Activated CD8-positive, alpha-beta memory T cell treated with anti-CD3 and anti-CD28 coated beads for 4 hours (primary cell): ENCODE measurements at regions not wholly inside any gene's neighbourhood (a gene's known extent, or its start where the extent isn't known, plus 50 kb on each side); places are given as distances from the start of the nearest gene placed in this dataset.
"Not testable (repeated sequence)": the region's sequence is repeated elsewhere in the genome, so short reads cannot be mapped to it uniquely, and the experiment has no call there.

Experiments used
- DNase-seq, 2 donors: peaks; one replicate each; pipeline ENCODE4 v3.0.0-alpha.2; 2020; ENCODE audit warnings: low read depth in 2 of 2

DNA sequence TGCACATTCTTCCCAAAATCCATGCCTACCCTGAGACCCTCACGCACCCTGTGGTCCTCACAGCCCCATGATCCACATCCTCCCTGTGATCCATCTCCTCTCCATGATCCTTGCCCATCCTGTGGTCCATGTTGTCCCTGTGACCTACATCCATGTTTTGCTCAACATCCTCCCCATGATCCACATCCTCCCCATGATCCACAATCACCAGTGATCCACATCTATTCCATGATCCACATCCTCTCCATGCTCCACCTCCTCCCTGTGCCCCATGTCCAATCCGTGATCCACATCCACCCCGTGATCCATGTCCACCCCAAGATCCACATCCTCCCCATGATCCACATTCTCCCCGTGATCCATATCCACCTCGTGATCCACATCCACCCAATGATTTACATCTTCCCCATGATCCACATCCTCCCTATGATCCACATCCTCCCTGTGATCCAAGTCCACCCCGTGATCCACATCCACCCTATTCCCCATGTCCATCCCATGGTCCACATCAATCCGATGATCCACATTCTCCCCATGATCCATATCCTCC, 281.2 kb downstream of the MYCN start:
- no peak for DNase-seq

- DNase-seq, result no peak
These were observed 279.1 kb downstream of the MYCN start for GRCh38 chr2:16219292-16219975.

- no peak for DNase-seq
These were observed 278.3 kb downstream of the MYCN start for GRCh38 chr2:16218625-16219024.

GRCh38 chr2:16218161-16218560, 277.8 kb downstream of the MYCN start:
- no peak for DNase-seq

GRCh38 chr2:16217741-16218140, 277.4 kb downstream of the MYCN start:
- not testable (repeated sequence) for DNase-seq

- DNase-seq, result no peak
These were observed 276.9 kb downstream of the MYCN start for GRCh38 chr2:16217291-16217690.

DNA sequence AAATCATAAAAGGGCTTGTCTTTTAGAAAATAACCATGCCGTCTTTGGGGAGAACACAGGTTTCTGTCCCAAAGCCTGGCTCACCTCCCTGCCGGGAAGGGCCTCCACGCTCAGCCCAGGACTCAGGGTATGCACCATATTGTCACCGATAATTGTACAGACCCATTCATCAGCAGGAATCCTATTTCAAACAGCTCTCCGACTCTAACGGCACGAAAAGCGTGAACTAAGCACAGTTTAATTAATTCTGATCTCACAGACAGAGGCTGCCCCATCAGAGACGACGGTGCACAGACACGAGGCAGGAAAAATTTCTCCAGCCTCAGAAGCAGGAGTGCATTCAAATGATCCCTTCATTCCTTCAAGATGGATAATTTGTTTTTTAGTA, 276.2 kb downstream of the MYCN start:
- no peak for DNase-seq

GRCh38 chr2:16215902-16216557, 275.7 kb downstream of the MYCN start:
- DNase-seq, result no peak

DNA sequence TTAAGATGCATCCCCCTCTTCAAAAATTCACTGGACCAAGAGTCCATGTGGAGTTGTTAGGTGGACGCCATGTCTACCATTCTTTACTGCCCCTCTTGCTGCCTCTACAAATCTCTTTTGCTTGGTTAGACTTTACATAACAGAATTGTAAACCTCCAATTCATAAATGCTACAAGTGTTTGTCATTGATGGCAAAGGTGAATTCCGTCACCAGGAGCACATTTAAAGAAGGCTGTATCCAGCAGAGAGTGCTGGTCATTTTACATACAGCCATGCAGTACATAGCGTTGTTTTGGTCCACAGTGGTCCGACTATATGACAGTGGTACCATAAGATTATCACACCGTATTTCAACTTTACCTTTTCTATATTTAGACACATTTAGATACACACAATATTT, 274.5 kb downstream of the MYCN start:
- no peak for DNase-seq

GRCh38 chr2:16214391-16214790, 274.0 kb downstream of the MYCN start:
- no peak for DNase-seq

DNA sequence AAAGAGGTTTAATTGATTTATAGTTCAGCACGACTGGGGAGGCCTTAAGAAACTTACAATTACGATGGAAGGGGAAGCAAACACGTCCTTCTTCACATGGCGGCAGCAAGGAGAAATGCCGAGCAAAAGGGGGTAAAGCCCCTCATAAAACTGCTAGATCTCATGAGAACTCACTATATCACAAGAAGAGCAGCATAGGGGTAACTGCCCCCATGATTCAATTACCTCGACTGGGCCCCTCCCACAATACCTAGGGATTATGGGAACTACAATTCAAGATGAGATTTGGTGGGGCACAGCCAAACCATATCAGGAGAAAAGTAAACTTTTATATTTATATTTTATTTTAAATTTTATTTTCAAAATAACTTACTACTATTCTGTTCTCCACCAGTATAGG, 272.0 kb downstream of the MYCN start:
- no peak for DNase-seq

DNA sequence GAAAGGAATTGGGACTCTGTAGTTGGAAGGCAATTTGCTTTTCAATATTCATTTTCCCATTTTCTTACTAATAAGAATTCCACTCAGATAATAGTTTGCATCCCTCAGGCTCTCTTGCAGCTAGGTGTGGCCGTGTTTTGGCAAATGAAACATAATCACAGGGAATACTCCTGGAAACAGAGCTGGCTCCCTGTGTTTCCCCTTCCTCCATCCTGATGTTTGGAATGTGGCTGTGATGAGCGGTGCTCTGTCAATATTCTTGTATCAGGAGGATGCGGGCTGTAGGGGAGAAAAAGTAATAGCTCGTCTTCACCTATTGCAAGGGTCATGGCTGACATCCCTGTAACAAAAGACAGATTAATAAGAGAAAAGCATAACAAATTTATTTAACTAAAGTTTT, 271.0 kb downstream of the MYCN start:
- DNase-seq, result no peak

GRCh38 chr2:16210841-16211240, 270.5 kb downstream of the MYCN start:
- no peak for DNase-seq

DNA sequence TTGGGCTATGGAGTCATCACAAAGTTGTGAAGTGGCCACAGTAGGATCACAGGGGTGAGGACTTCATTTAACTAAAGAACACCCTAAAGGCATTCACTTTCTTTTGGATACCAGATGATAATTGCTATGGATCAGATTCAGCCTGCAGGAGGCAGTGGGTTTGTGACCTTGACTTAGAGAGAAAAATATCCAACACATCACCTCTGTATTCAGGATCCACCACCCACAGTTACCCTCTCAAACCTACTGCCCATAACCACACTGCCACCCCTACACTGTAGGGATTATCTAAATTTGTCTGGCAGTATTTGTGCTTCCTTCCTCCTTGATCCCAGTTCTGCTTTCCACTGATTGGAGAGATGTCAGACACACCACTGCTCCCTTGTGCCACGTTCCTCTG, 269.4 kb downstream of the MYCN start:
- no peak for DNase-seq

- DNase-seq, result no peak
These were observed 268.6 kb downstream of the MYCN start for GRCh38 chr2:16208921-16209320.

DNA sequence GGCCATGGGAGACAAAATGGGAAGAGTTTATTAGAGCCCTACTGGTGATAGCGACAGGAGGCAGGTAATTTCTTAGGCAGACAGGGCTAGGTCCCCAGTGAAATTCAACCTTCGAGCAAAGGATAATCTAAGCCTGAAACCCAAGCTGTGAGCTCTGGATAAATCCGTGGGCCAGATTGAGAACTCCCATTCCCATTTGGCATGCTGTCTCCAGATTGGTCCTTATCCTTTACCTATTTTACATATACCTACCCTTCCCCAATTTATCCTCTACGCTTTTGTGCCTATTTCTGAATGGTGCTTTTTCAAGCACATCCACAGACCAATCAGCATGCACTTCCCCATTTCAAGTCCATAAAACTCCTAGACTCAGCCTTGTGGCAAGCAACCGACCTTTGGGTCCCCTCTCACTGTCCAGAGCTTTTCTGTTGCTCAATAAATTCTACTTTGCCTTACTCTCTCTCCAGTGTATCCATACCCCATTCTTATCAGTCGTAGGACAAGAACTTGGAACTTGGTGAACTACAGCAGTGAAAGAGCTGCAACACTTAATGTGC, 268.0 kb downstream of the MYCN start:
- DNase-seq, result no peak

GRCh38 chr2:16207611-16208010, 267.3 kb downstream of the MYCN start:
- DNase-seq, result no peak

GRCh38 chr2:16207151-16207550, 266.8 kb downstream of the MYCN start:
- no peak for DNase-seq

GRCh38 chr2:16206191-16206944, 266.0 kb downstream of the MYCN start:
- no peak for DNase-seq

DNA sequence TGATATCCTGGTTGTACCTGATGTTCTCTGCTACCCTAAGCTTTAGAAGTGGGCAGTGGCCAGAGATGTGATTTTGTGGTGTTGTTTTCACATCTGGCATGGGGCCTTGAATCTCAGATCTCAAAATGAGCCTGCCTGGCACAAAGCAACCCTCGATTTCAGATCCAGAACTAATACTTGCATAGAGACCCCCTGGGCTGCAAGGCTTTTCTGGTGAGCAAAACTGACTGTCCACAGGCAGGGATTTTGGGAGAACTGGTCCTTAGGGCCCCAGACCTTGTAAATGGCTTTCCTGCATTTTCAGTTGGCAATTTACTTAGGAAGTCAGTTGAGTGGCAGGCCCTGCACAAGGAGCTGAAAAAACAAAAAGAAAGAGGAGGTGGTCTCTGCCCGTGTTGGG, 265.3 kb downstream of the MYCN start:
- no peak for DNase-seq

GRCh38 chr2:16204886-16205620, 264.7 kb downstream of the MYCN start:
- DNase-seq, result no peak

- no peak for DNase-seq
These were observed 263.9 kb downstream of the MYCN start for GRCh38 chr2:16204251-16204650.
